ENCODE measurements at regions not wholly inside any gene's neighbourhood (a gene's known extent, or its start where the extent isn't known, plus 50 kb on each side); places are given as distances from the start of the nearest gene placed in this dataset.
"Not testable (repeated sequence)": the region's sequence is repeated elsewhere in the genome, so short reads cannot be mapped to it uniquely, and the experiment has no call there.

DNA sequence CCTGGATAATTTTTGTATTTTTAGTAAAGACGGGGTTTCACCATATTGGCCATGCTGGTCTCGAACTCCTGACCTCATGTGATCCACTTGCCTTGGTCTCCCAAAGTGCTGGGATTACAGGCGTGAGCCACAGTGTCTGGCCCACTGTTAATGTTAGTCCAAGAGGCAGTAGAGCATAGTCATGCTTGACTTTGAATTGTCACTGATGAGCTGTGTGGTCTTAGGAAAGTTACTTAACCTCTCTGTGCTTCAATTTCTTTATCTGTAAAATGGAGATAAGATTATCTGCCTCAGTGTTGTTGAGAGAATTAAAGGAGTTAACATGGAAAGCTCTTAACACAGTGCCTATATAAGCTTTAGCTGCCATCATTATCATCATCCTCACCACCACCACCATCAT is 78.1 kb downstream of the TBX3 start:
- Mint-ChIP-seq H3K27ac (no peak overlapping the region), H3K9me3 (no peaks in the 10 kb centered on the region), H3K4me3 (no peak overlapping the region), H3K4me1 (ENCODE audit: unreplicated experiment) (peaks cover 8% of the 10 kb centered on the region), H3K27me3 (no peaks in the 10 kb centered on the region), H3K36me3 (no peaks in the 10 kb centered on the region)
- TF ChIP-seq, protein P1, sequence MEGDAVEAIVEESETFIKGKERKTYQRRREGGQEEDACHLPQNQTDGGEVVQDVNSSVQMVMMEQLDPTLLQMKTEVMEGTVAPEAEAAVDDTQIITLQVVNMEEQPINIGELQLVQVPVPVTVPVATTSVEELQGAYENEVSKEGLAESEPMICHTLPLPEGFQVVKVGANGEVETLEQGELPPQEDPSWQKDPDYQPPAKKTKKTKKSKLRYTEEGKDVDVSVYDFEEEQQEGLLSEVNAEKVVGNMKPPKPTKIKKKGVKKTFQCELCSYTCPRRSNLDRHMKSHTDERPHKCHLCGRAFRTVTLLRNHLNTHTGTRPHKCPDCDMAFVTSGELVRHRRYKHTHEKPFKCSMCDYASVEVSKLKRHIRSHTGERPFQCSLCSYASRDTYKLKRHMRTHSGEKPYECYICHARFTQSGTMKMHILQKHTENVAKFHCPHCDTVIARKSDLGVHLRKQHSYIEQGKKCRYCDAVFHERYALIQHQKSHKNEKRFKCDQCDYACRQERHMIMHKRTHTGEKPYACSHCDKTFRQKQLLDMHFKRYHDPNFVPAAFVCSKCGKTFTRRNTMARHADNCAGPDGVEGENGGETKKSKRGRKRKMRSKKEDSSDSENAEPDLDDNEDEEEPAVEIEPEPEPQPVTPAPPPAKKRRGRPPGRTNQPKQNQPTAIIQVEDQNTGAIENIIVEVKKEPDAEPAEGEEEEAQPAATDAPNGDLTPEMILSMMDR (conservative IDR thresholded peaks at IDR 0.05) = no peak
- no peak for DNase-seq (ENCODE audit: extremely low spot score, unreplicated experiment)

GRCh38 chr12:114604606-114605005 is 79.4 kb downstream of the TBX3 start:
- H3K27me3 Mint-ChIP-seq = no peaks in the 10 kb centered on the region
- H3K27ac Mint-ChIP-seq = no peak overlapping the region
- TF ChIP-seq, protein P1 (conservative IDR thresholded peaks at IDR 0.05) = no peak
- H3K4me1 Mint-ChIP-seq (ENCODE audit: unreplicated experiment) = peaks cover 8% of the 10 kb centered on the region
- H3K4me3 Mint-ChIP-seq = no peak overlapping the region
- H3K9me3 Mint-ChIP-seq = peaks cover 4% of the 10 kb centered on the region
- DNase-seq (ENCODE audit: extremely low spot score, unreplicated experiment) = no peak
- no peaks in the 10 kb centered on the region for H3K36me3 Mint-ChIP-seq

DNA sequence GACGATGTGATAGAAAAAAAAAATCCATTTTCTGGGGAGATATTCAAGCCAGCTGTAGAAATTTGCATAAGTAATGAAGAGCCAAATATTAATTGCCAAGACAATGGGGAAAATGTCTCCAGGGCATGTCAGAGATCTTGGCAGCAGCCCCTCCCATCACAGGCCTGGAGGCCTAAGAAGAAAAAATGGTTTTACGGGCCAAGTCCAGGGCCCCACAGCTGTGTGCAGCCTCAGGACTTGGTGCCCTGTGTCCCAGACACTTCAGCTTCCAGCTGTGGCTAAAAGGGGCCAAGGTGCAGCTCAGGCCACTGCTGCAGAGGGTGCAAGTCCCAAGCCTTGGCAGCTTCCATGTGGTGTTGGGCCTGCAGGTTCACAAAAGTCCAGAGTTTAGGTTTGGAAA is 83.4 kb downstream of the TBX3 start:
- not testable (repeated sequence) for H3K4me3 Mint-ChIP-seq; H3K4me1 Mint-ChIP-seq (ENCODE audit: unreplicated experiment); DNase-seq (ENCODE audit: extremely low spot score, unreplicated experiment); H3K36me3 Mint-ChIP-seq; H3K27ac Mint-ChIP-seq; H3K27me3 Mint-ChIP-seq; H3K9me3 Mint-ChIP-seq

GRCh38 chr12:114598111-114598510 is 85.9 kb downstream of the TBX3 start:
- Mint-ChIP-seq H3K9me3 (peaks cover 4% of the 10 kb centered on the region), H3K27ac (no peak overlapping the region), H3K27me3 (peaks cover 3% of the 10 kb centered on the region), H3K4me3 (no peak overlapping the region), H3K36me3 (no peaks in the 10 kb centered on the region), H3K4me1 (ENCODE audit: unreplicated experiment) (no peaks in the 10 kb centered on the region)
- no peak for DNase-seq (ENCODE audit: extremely low spot score, unreplicated experiment)
- TF ChIP-seq, protein P1 (conservative IDR thresholded peaks at IDR 0.05) = no peak

GRCh38 chr12:114592946-114593345 is 91.0 kb downstream of the TBX3 start:
- Mint-ChIP-seq H3K36me3 (no peaks in the 10 kb centered on the region), H3K27me3 (no peaks in the 10 kb centered on the region), H3K4me1 (ENCODE audit: unreplicated experiment) (peaks cover 8% of the 10 kb centered on the region), H3K4me3 (no peak overlapping the region), H3K27ac (no peak overlapping the region), H3K9me3 (peaks cover 5% of the 10 kb centered on the region)
- DNase-seq (ENCODE audit: extremely low spot score, unreplicated experiment) = no peak
- TF ChIP-seq, protein P1 (conservative IDR thresholded peaks at IDR 0.05) = no peak

DNA sequence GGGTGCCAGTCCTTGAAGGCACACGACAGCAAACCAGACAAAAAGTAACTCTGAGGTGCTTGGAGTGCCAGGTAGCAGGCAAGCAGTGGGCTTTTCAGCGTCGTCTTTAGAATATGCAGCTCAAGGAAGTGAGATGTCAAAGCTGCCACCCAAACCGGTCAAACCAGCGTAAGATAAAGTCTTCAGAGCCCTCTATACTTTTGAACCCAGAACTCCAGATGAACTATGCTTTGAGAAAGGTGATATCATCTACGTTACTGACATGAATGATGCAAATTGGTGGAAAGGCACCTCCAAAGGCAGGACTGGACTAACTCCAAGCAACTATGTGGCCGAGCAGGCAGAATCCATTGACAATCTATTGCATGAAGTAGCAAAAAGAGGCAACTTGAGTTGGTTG is 95.9 kb downstream of the TBX3 start:
- TF ChIP-seq, protein P1 (conservative IDR thresholded peaks at IDR 0.05) = no peak
- DNase-seq (ENCODE audit: extremely low spot score, unreplicated experiment) = no peak
- Mint-ChIP-seq H3K36me3 (no peaks in the 10 kb centered on the region), H3K9me3 (peaks cover 5% of the 10 kb centered on the region), H3K27me3 (no peaks in the 10 kb centered on the region), H3K27ac (peak overlapping the region; percentile 94), H3K4me3 (peak overlapping the region; percentile 59), H3K4me1 (ENCODE audit: unreplicated experiment) (peaks cover 8% of the 10 kb centered on the region)

All from type B pancreatic cell (in vitro differentiated cells).